Activated naive CD4-positive, alpha-beta T cell treated with Interleukin-2 at 50 U/mL for 16 hours (primary cell): ENCODE measurements at regions not wholly inside any gene's neighbourhood (a gene's known extent, or its start where the extent isn't known, plus 50 kb on each side); places are given as distances from the start of the nearest gene placed in this dataset.

ENCODE experiments used
- DNase-seq: peaks from one replicate; pipeline ENCODE4 v3.0.0-alpha.2; 2020

- DNase-seq = no peak
These were observed 363.4 kb upstream of the SLC30A5 start for GRCh38 chr5:68730220-68730978.

DNA sequence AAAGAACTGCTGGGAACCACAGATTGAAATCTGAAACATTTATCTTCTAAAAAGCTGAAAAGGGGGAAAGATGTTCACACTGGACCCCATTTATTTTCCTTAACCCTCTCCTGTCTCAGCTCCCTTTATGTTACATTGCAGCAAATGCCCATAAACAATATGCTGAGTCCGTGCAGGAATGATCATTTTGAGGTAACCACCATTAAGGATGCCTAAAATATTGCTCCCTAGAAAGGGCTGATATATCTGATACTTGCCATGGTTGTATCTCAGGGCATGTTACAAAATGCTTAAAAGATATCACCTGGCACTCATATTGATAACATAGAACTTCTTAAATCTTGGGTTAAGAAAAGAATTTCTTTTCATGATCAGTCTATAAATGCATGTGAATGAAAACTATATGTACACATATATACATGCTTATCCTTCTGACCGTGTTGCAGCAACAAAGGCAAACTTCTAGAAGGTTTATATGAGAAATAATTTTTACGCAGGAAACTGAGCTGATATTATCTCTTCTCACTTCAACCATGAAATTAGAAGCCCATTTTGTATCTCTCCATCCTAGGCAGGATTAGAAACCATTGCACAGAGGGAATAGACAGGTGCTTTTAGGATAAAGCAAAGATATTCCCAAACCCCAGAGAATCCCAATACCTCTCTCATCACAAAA is 362.7 kb upstream of the SLC30A5 start:
- no peak for DNase-seq

DNA sequence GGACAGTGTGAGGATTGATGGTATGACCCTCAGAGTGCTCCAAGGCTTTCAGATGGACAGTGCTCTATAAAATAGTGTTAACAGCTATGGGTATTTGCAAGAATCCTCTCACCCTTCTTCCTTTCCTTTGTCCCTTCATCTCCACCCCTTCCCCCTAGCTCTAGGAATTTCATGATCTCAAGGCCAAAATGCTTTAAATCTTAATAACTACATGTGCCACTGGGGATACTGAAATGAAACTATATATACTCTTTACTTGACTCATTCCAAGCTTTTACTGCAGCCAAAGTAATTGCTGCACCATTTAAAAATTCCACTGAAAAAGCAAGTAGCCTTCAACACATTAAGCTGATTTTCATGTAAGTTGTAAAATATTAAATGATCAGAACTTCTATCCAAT is 361.6 kb upstream of the SLC30A5 start:
- DNase-seq = no peak

GRCh38 chr5:68734781-68735180 is 359.0 kb upstream of the SLC30A5 start:
- DNase-seq = no peak

DNA sequence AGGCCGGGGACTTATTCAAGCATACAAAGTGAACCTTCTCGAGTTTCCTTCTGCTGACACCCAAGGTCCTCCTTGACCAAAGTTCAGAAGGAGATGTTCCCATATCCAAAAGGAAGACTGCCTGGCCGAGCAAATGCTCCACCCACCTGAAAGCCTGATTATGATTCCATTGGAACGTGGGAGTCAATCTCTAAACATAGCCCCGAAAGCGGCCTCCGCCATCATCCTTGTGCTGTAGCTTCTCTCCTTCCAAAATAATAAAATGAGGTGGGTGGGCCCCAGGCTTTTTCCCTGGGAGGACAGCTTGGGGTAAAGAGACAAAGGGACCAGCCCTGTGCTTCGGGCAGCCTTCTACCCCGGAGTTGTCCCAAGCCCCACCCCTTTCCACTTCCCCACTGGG is 355.6 kb upstream of the SLC30A5 start:
- DNase-seq = no peak

DNA sequence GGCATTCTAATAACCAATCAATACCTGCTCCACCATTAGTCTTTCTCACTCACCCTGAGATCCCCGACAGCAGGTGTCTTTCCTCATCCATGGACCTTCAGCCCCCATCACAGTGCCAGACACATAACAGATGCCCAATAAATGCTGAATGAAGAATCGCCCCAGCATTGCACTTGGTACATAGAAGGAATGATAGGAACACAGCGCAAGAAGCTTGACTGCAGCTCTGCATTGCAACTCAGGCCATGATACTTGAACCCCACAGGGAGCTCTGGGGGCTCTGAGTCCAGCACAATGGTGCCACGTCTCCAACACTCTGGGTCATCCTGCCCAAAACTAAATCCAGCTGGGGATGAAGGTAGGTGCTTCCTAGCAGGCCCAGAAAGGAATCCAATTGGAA is 355.0 kb upstream of the SLC30A5 start:
- no peak for DNase-seq

DNA sequence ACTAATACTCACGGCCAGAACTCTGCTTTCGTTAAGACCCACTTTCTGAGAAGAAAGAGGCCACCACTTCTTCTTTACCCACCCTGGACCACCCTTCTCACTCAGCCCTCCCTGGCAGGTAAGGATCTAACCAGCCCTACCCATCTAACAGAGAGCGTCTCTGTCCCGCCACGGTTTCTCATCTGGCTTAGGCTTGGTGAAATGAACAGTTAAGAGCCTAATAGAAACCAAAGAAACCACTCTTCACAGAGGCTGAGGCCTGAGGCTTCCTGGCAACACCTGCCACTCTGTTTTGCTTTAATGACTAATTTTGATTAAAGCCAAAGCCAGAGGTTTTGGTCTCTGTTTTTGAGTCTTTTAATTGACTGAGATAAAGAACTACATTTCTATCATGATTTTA is 354.1 kb upstream of the SLC30A5 start:
- DNase-seq = no peak

- no peak for DNase-seq
These were observed 353.4 kb upstream of the SLC30A5 start for GRCh38 chr5:68740226-68740910.

DNA sequence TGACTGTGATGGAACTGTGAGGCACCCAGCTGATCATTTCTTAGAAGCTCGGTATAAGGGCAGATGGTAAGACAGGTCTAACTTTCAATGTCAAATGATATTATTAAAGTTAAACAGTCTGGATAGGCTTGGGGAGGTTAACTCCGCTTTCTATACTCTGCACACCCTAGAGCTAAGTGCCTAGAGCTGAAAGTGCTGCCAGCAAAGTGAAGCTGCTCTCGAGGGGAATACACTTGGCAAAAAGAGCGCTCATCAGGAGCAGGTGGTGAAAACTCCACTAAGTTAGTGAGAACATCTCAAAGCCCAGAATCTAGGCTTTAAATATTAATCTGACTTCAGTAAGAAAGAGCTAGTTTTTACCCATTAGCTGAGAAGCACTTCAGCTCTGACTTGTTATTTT is 349.6 kb upstream of the SLC30A5 start:
- DNase-seq = no peak

DNA sequence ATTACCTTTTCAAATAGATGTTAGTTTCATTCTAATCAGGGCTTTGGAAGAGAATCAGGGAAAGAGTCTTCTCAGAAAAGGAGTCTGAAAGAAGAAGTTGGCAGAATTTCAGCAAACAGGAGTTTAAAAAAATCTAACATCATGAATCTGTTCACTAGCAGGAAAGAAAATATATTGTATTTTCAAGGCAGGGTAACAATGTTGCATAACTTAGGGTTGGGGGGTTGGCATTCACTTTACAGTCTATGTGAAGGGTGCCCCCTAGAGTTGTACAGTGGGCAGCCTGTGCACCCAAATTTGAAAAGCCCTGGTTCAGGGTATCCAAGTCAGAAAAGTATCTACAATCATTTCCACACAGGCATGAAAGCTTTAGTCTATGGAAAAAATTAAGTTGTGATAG is 348.4 kb upstream of the SLC30A5 start:
- DNase-seq = no peak

DNA sequence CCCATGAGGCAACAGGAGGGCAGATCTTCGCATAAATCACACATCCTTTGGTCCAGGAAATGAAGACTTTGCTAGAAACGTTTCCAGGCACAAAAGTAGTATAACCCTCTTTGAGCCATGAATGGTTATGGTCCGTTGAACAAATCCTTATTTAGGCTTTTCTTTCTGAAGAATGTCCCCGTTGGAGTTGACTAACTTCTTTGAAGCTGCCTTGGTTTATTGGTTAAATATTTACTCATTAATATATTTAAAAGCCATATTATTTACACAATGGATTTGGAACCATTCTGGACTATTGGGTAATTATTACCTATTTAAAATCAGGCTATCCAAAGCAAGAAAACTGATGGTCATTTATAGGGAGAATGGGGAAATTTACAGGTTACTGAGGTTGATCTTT is 347.6 kb upstream of the SLC30A5 start:
- DNase-seq = no peak

- no peak for DNase-seq
These were observed 347.0 kb upstream of the SLC30A5 start for GRCh38 chr5:68746643-68747420.

DNA sequence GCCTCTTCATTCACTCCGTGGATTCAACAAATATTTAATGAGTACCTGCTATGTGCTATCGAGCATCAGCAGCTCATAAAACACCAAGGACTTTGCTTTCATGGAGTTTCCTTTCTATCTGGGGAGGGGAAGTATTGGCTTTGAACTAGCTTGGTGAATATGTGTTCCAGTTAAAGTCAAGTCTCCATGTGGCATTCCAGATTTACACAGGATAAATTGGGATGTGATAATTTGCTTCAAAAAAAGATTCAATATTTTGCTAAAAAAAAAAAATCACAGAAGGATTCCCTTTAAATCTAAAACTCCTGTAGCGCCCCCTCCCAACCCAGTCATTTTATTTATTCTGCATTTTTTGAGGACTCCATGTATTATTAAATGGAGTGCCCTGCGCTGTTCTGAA is 346.3 kb upstream of the SLC30A5 start:
- no peak for DNase-seq

GRCh38 chr5:68748101-68748500 is 345.7 kb upstream of the SLC30A5 start:
- no peak for DNase-seq

DNA sequence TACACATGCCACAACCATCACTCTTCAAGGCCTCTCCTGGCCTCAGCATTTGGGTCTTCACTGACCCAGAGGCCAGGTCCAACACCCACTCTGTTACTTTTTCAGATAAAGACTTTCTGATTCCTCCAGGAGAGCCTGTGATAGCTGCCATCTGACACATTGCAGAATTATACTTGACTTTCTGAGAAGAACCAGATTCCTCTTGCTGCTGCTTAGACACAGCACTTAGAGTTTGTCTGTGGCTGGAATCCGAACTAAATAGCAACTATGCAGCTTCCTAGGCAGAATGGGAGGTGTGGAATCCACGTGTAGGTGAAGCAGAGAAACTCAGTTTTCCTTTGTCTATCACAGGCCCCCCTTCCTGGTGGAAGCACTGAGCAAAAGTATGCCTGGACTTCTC is 344.7 kb upstream of the SLC30A5 start:
- DNase-seq = no peak

GRCh38 chr5:68749631-68750030 is 344.2 kb upstream of the SLC30A5 start:
- no peak for DNase-seq

GRCh38 chr5:68751661-68752060 is 342.2 kb upstream of the SLC30A5 start:
- no peak for DNase-seq

GRCh38 chr5:68754536-68754935 is 339.3 kb upstream of the SLC30A5 start:
- DNase-seq = no peak

DNA sequence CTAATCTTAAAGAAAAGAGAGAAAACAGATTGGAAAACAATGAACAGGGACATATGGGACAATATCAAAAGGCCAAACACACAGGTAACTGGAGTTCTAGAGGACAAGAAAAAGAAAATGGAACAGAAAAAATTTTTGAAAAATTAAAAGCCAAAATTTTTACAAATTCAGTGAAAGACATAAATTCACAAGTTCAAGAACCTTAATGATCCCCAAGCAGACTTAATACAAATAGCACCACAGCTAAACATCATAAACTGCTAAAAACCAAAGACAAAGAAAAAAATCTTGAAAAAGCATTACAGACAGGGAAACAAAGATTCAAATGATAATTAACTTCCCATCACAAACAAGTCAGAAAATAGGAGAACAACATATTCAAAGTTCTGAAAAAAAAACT is 338.5 kb upstream of the SLC30A5 start:
- no peak for DNase-seq

DNA sequence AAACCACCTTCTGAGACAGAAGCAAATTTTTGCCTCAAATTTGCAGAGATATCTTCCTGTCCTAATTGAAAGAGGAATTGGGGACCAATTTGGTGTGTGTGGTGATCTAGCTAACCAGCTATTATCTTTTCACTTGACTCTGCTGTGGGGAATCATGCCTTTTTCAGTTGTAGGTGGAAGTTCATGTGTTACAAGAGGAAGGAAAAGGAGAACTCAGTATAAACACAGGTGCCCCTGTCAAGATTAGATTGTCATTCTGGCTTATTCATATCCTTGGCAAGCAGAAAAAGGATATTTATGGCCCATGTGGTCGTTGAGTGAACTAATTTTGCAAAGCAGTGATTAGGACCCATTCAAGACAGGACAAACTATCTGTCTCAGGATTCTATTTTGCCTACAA is 336.8 kb upstream of the SLC30A5 start:
- DNase-seq = no peak

- DNase-seq = no peak
These were observed 336.1 kb upstream of the SLC30A5 start for GRCh38 chr5:68757626-68758212.

DNA sequence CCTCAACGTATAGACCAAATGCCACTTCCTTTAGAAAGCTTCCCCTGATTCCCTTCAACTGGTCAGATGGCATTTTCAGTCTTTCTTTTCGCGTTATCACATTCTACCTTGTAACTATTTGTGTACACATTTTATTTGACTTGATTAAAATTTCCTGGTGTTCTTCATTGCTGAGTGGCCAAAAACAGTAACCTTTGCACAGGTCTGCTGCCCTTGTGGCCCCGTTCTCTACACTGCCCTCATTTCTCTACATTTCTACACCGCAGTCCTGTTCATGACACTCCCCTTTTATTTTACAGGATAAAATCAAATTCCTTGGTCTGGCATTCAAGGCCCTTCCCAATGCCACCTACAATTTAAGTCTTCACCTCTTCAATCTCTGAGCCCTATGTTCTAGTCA is 334.2 kb upstream of the SLC30A5 start:
- no peak for DNase-seq

GRCh38 chr5:68762201-68762600 is 331.6 kb upstream of the SLC30A5 start:
- DNase-seq = no peak
